ENCODE measurements at regions not wholly inside any gene's neighbourhood (a gene's known extent, or its start where the extent isn't known, plus 50 kb on each side); places are given as distances from the start of the nearest gene placed in this dataset.

- TF ChIP-seq CTCF (IDR thresholded peaks at IDR 0.05; ENCODE audit: insufficient read depth, low read length, poor library complexity, severe bottlenecking) (no peak), EZH2phosphoT487 (conservative IDR thresholded peaks at IDR 0.05; ENCODE audit: low read length) (no peak)
Measured at GRCh38 chr22:23389271-23390071, 190.6 kb downstream of the IGLL1 start.
